GM19467 (cell line): ENCODE measurements at regions not wholly inside any gene's neighbourhood (a gene's known extent, or its start where the extent isn't known, plus 50 kb on each side); places are given as distances from the start of the nearest gene placed in this dataset.
"Not testable (repeated sequence)": the region's sequence is repeated elsewhere in the genome, so short reads cannot be mapped to it uniquely, and the experiment has no call there.

Experiments used
- ATAC-seq: cut with Tn5 transposase; IDR thresholded peaks from one replicate; pipeline ENCODE4 v1.9.1; 2021; ENCODE audit warnings: mild to moderate bottlenecking, moderate library complexity; ENCODE audit not compliant: unreplicated experiment

DNA sequence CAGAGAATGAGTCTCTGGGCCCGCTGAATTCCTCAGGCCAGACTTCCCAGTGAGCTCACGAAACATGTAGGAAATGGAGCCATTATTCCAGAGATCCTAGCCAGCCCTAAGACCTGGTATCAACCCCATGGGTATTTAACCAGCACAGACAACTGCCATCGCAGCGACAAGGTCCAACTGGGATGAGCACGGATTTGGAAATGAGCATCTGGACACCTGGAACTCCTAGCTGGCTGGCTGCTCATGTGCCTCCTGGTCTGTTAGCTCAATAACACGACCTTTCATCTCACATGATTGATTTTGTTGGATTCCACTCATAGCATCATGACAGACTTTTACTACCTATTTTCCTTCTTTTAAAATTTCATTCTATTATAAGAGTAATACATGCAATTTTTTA is 51.0 kb downstream of the POU3F3 start:
- no peak for ATAC-seq

DNA sequence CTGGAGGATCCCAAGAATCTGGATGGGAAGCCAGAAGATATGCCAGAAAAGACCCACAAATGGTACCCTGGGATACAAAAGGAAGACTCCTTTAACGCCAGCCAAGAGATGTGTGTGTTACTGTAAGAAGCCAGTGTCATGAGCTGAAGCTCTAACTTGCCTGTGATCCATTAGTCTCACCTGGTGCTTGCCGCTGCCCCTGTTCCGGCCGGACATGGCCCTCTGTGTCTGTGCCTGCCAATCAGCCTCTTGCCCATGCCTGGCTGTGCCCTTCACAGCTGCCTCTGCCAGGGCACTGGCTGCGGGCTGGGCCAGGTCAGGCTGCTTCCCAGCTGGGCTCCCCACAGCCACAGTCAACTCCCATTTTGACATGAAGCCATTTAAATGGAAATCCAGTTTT is 55.4 kb downstream of the POU3F3 start:
- no peak for ATAC-seq

DNA sequence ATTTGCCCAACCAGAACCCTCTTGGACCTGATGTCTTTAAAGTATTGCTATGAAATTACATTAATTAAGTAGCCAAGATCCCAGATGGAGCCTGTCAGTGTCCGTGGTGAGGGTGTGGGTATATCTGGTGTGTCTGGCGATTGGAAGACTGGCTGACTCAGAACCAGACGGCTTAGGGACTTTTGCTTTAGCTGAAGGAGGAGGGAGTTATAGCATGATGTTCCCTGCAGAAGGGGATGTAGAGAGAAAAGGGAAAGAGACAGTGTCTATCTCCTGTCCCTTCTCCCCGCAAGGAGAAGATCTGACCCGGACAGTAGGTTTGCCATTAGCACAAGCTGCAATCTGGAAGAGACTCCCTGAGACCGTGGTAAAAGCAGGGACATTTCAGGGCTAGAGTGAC is 60.6 kb downstream of the POU3F3 start:
- ATAC-seq, result no peak

DNA sequence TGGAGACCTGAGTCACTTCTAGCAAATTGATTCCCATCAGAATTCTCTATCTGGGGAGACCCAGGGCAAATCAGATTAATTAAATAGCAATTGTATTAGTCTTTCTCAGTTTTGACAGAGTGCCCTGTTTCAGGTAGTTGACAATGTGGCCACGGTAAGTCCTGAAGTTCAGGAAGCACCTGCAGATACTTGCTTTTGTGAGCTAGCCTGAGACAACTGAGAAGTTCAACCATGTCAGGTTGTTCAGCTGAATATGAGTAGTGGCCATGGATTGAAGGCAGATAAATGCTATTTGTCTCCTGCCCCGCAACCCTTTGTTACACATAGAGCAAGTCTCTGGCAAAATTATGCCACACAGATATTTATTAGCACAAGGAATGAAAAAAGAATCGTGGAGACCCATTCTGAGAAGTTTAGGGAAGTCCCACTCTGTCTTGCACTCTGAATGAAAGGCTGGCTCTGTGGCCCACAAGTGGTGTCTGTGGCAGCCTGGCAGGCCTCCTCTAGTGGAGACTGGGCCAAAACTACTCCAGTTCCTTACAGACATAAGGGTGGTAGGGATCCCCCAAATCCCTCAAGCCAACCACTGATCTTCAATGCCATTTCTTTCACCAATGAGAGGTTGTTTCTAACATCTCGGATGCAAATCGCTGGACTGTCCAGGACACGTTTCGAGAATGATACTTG is 61.3 kb downstream of the POU3F3 start:
- ATAC-seq, result no peak

DNA sequence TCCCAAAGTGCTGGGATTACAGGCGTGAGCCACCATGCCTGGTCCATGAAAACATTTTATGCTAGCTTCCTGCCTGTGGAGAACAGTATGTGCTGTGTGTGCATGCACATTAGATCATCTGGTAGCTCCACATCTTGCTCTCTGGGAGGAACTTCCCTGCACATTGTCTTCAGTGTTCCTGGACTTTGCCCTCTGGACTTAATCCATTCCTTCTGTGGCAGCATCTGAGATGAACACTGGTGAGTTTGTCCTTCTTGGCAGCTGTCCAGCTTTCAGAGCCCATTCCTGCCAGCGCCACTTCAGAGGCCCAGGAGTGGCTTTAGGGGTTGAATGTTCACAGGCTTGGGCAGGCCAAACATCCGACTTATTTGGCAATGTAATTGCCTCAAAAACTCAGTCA is 65.2 kb downstream of the POU3F3 start:
- ATAC-seq, result no peak

DNA sequence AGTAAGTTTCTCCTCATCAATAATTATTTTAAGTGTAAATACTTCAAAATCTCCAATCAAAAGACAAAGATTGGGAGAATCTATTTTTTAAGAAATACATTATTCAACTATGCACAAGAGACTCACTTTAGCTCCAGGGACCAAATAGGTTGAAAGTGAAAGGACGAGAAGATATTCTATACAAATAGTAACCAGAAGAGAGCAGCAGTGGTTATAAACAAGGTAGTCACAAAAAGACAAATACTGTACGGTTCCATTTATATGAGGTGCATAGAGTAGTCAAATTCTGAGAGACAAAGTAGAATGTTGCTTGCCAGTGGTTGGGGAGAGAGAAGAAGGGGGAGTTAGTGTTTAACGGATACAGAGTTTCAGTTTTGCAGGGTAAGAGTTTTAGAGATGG is 69.8 kb downstream of the POU3F3 start:
- no peak for ATAC-seq

DNA sequence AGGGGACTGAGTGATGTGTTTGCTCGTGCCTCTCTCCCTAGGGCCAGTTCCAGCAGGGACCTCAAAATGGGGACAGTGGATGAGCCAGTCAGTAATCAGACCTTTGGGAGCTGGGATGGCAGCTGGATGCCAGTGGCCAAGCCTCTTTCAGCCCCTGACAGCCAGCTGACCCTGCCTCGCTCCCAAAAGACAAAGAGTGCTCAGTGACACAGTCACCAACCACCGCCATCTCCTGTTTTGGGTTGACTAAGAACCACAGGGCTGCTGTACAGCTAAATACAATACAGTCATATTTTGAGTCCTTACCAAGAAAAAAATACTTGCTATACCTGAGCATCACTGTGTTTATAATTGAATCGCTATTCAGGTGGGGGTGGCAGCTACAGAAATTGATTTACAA is 75.7 kb downstream of the POU3F3 start:
- no peak for ATAC-seq

DNA sequence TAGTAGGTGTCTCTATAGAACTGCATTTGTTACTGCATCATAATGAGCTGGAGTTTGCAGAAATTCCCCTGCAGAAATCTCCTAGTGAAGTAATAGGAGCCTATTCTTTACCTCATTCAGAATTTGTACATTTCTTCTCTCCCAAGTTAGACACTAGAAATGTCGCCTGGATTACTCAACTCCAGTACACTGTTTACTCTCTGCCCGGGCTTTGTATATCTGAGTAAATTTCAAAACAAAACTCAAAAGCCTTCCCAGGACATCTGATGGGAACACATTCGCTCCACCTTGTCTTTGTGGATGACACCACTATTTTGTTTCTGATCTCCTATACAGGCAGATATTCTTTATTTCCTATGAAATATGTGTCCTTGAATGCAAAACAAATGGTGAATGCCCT is 76.8 kb downstream of the POU3F3 start:
- no peak for ATAC-seq

DNA sequence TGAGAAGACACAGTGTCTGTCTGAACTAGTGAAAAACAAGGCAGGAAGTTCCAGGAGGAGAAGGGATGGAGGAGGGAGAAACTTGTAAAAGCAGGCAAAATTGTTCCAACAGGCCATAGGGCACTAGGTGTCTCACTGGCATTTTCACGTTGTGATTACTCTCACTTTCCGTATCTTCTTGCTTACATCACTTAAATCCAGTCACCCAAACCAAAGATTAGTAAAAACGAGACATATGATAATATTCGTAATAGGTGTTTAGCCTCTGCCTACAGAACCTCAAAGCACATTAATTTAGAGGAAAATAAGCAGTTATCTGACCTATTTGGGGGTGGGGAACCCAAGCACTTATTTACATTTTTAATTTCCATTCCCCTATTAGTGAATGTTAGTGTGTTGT is 78.3 kb downstream of the POU3F3 start:
- ATAC-seq, result no peak

DNA sequence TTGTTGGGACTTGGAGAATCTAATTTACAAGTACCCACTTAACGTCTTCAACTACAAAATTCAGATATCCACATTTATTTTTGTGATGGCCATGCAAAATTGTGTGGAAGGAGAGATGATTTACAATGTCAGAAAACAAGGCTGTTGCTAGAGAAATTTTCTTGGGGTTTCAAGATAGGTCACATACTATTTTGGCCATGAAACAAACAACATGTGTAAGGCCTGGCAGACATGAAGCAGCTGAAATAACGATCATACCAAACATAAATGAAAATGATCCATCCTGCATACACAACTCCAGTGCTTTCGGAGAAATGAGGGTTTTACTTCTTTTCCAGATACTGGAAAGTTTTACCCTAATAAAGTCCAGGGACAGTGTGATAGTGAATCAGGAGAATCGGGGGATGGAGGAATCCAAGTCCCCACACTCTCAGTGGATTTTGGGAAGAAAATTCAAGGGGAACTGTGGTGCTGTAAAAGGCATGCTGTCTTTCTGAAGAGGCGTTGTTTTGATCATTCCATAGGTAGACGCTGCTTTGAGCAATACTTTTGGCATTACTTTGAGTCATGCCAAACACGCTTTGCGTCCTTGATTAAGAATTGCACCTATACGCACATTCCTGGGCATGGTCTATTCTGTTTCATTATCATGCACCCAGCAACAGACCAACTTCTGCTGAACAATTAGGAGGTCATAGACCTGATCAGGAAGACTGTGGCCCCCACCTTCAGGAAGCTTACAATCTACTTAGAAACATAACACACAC is 79.4 kb downstream of the POU3F3 start:
- ATAC-seq, result no peak

DNA sequence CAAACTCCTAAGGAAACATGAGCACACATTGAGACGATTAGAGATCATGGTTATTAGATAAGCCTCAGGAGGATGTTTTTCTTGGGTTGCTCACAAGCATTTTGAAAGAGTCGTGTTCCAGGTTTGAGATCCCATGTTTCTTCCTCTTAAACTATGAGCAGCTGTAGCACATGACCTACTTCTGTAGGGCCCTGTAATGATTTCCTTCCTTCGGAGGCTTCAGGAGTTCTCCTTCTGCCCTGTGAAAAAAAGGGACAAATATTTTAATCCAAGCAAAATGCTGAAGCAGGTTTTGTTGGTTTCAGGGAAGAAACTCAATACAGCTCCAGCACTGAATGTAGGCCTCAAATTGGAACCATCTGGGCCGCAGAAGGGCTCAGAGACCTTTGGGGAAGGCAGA is 82.6 kb downstream of the POU3F3 start:
- no peak for ATAC-seq

DNA sequence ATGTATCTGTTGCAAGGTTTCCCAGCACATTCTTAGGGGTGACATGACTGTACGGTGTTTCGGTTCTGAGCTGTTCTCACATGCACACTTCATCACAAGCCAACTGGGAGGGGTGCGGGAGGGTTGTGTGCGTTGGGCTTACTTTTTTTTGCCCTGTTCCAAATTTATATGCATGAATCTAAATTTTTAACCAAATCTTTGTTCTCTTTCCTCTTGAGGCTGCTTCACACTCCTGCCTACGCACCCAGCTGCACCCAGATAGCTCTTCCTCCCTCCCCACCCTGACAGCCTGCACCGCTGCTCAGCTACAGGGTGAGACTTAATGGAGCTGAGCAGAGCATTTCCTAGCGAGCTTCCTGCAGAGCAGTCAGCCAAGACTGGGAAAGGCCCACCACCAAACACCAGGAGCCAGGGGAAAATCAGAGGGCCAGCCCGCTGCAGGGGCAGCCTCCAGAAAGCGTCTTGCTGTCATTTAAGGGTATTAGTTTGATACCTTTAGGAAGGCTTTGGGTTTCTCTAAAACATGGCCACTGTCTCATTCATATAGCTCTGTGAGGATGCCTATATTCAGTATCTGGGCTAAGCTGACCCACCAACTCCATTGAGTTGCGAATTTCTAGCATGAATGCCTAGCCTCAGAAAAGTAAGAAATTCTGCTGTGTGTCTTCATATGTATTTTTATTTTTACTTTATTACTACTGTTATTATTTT is 84.5 kb downstream of the POU3F3 start:
- ATAC-seq, result peak; percentile 87

DNA sequence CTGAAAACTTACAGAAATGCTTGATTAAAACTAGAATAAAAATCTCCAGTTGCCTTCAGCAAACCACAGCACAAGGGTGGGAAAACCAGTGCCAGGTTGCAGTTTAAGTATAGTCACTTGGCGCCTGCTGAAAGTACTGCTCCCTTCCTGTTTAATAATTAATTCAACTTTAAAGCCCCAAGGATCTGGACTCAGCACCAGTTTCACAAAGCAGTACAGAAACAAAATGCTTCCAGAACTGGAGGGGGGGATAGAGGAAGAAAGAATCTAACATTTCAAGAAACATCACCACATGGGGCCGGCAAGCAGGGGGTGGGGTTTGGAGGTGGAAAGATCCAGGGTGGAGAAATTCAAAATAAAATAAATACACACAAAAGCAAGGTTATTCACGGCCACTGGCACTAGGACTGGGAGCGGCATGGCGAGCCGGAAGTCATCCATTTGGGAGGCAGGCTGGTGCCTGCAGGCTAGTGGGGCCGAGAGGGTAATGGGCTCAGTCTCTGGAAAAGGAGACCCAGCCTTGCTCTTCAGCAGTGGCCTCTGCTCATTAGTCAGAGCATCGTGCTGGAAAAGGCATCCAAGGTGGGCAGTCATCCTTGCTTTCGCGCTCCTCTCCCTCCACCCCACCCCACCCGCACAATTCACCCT is 85.8 kb downstream of the POU3F3 start:
- no peak for ATAC-seq

DNA sequence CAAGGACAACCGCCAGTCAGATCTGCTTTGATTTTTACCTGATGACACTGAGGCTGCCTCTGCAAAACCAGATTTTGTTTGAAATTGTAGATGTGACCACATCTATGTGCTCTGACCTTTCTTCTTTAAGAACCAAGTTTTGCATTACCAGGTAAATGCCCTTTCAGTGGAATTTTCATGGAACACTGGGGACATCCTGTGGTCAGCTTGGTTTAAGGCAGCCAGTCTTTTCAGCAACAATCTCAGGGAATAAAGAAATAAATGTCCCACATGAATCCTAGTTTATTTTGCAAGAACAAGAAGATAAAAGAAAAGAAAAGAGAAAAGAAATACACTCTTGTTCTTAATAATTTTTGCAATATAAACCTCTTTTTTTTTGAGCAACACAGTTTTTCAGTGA is 90.6 kb downstream of the POU3F3 start:
- no peak for ATAC-seq

DNA sequence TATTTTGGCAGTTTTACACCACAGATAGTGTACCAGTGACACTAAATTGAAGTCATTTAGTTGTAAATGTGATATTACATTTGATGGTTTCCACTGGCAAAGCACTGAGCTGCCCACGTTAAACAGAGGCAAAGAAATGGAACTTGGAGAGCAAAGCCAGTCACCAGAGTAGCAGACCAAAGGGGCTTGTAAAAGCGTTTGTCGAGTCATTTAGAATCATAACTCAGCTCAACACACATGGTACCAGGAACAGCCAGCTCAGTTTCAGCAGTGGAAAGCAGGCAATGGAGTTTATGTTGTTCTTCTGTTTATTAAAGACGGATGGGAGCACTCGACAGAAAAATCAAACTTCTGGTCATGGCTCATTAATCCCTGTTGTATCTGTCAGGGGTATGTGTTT is 91.2 kb downstream of the POU3F3 start:
- ATAC-seq, result no peak

DNA sequence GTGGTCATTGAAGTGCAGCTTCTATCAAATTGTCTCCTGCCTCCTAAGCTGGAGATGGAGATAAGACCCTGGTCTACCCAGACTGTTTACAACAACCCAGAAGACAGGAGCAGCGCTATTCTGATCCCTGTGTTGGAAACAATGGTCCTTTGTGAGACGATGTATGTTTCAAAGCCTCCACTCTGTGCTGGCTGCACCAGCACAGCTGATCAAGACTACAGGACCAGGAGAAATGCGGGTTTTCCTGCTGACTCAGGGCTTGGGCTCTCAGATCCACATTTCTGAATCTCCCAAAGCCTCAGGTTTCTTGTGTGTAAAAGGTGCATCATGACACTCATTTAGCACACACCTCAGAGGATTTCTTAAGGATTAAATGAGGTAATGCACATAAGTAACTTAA is 92.0 kb downstream of the POU3F3 start:
- ATAC-seq, result no peak

DNA sequence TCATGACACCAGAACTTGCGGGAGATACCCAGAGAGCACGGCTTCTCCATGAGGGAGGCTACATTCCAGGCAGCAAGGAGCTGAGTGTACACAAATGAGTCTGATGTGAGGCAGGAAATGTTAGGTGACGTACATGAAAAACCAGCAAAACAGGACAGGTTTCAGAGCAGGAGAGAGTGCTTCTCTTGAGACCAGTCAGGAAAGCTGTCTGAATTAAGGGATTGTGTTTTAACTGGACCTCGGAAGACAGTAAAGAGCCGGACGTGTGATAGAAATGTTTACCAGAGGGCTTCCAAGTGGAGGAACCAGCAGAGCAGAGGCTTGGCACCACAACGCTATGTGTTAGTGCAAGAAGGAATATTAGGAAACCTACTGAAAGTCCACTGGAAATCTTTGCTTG is 90.4 kb upstream of the MRPS9 start:
- ATAC-seq, result not testable (repeated sequence)

DNA sequence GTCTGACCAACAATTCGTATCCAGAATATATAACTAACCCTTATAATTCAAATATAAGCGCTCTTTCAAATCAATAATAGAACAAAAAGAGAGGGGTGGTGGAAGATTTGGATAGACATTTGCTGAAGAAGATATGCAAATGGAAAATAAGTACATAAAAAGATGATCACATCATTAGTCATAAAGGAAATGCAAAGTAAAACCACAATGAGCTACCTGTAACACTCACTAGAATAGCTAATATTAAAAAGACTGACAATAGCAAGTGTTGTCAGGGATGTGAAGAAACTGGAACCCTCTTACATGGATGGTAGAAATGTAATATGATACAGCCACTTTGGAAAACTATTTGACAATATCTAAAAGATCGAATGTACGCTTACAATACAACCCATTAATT is 84.9 kb upstream of the MRPS9 start:
- ATAC-seq, result no peak

DNA sequence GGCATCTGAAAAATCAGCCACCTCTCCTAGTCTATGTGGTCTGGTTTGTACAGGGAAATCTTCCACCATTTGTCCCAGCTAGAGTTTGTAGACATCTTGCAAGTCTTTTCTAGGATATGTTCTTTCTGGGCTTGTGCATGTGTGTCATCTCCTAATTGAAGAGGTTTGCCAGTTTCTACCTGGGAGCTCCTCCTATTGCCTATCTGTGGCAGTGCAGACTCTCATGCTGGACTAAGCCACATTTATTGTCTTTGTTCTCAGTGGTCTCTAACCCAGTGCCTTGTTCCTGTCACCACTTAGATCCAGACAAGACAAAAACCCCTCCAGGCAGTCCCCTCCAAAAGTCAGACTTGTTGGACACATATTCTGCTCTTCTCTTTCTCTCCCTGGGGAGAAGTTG is 72.0 kb upstream of the MRPS9 start:
- no peak for ATAC-seq

DNA sequence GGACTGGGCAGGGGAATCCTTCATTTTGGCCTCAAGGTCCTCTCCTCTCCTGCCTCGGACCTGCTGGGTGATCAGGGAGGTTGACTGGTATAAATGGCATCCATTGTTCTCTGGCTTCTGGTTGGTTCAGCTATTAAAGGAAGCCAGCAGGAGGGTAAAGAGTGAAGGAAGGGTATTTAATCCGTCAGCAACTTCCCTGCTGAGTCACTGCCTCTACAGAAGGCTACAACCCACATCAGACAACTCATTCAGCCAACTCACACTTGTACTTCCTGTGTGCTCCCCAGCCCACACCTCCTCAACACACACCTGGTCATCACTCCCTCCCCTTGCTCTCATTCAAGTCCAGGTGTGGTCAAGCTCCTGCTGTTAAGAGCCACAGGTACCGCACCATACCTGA is 68.3 kb upstream of the MRPS9 start:
- no peak for ATAC-seq

DNA sequence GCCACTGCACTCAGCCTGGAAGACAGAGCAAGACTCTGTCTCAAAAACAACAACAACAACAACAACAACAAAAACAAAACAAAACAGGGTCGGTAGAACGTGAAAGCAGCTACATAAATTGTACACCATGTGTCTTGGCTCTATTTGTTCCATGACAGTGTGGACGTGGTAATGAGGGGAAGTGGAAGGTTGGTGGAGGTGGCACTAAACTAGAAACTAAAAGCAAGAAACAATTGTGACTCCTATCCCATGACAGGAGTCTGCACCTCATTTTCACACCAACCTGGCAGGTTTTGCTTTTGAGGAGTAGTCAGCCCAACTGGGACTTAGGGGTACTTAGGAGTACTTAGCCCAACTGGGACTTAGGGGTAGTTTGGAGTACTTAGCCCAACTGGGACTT is 62.5 kb upstream of the MRPS9 start:
- no peak for ATAC-seq

DNA sequence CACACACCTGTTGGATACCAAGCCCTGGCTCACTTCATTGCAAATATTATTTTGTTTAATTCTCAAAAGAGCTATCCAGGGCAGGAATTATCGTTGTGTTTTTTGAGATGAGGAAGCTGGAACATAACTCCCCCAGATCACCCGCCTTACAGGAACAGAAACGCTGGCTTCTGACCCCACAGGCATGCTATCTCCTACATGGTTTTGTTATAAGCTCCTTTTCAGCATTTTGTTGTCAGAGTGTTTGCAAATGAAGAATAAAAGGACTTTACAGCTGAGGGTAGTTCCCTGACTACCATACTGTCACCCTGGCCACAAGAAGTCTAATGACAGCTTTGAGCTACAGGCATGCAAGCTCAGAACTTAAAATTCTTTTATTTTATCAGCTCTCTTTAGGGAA is 62.0 kb upstream of the MRPS9 start:
- no peak for ATAC-seq
